ENCODE measurements at regions not wholly inside any gene's neighbourhood (a gene's known extent, or its start where the extent isn't known, plus 50 kb on each side); places are given as distances from the start of the nearest gene placed in this dataset.
A peak's percentile ranks its signal among the peaks of the same experiment; 100 is the strongest.

DNA sequence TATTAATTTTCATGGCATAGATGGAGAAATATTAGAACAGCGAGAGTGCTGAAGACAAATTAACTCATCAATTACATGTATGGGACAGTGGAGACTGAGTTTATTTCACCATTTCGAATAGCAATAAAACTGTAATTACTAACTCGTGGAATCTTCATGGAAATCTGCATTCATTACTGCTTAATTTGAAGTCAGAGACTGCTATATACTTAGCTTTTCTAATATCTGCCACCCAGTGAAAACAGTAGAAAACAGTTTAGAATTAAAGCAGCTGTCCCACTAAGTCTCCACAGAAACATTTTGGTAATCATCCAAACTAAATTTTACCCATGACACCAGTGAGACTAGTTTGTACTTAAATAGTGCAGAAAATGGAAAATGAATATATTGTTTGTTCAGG, 56.8 kb downstream of the IZUMO3 start:
- no peak for DNase-seq (ENCODE audit: low read depth)

DNA sequence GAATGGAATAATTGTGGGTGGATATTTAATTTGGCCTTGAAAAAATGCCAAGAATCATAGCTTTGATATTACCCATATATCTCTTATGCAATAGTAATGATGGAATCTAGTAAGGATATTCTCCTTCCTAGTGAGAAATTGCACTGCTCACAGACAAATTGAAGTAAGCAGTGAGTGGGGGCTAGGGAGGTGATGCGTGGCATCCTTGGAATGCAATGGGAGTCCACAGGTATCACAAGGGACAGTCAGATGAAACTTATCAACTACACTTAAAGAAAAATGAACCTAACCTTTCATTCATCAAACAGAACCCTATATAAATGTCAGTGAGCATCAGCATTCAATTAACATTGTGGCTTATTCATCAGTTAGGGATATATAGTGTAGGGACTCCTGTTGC, 57.8 kb downstream of the IZUMO3 start:
- no peak for DNase-seq (ENCODE audit: low read depth)

GRCh38 chr9:24487250-24487861, 58.3 kb downstream of the IZUMO3 start:
- no peak for DNase-seq (ENCODE audit: low read depth)

- DNase-seq (ENCODE audit: low read depth): no peak
Observed at GRCh38 chr9:24479361-24480059, 66.2 kb downstream of the IZUMO3 start.

DNA sequence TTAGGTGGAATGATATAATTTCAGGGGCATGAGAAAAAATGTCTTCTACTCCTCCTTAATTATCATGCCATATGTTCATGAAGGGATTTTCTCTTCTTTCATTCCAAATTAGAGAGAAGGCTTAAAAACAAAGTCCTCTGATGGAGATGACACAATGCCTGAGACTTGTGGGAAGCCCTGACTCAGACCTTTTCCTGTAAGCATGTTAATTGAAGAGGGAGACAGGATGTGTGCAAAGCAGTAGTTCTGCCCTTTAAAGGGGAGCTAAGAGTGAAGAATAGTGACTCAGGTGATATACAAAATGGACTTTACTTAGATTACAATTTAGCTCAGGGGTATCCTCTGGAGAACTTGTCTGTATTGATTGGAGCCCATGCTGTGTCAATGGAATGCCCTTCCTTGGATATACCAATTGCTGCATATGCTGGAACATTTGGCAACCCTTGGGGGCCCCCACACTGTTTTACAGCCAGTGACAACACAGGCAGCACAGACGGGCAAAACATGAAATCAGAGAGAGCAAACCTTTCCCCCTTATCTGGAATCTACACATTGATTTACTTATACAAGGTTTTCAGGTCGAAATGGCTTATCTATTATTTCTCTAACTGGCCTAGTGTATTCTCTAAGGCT, 81.3 kb downstream of the IZUMO3 start:
- peak; percentile 9 for DNase-seq (ENCODE audit: low read depth)

DNA sequence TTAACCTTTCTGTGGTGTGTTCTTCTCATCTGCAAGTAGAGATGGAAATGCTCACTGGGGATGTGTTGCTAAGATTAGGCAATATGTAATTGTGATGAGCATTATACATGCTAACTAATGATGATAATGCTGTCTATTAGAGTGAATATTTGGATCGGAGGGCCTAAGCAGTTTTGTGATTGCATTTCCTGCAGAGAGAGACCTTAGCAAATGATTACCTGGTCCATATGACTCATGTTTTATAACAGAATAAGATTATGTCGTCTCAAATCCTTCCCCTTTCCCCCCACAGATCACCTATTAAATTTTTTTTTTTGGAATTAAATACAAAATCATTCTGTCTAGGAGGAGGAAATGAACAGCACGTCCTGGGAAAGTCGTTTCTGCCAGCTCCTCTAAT, 82.7 kb downstream of the IZUMO3 start:
- no peak for DNase-seq (ENCODE audit: low read depth)

- no peak for DNase-seq (ENCODE audit: low read depth)
Observed at GRCh38 chr9:24460781-24461180, 84.9 kb downstream of the IZUMO3 start.

- no peak for DNase-seq (ENCODE audit: low read depth)
Observed at GRCh38 chr9:24459953-24460352, 85.7 kb downstream of the IZUMO3 start.

DNA sequence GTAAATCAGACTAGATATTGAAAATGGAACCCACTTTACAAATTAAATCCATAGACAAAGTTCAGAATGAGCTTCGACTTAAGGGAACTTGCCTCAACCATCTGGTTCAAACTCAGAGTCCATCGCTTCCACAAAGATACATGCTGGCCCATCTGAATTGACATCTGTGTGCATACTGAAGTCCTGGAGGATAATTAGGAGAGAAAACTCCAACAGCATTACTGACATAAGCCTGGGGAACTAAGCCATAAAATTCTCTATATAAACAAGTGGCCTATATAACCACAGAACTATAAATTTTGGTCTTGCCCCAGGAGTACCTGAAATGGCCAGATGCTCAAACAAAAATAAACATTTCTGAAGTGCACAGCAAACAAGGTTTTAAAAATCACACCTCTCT, 94.4 kb downstream of the IZUMO3 start:
- DNase-seq (ENCODE audit: low read depth): no peak

DNA sequence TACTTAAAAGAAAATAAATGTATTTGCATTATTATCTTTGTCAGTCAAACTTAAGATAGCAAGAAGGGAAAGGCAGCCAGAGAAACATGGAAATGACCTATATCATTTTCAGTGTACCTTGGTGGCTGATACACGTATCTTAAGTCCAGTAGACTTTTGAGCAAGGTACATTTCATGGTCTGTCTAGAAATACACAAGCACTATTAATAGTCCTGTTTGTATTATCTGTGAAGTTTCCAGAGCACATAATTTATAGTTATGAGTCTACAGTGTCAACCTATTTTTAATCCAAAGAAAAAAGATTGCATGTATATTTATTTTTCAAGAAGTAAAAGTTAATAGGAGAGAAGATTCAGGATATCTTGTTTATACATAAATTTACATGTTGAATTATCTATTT, 95.7 kb downstream of the IZUMO3 start:
- DNase-seq (ENCODE audit: low read depth): no peak

GRCh38 chr9:24439456-24439855, 106.2 kb downstream of the IZUMO3 start:
- DNase-seq (ENCODE audit: low read depth): no peak

GRCh38 chr9:24438876-24439275, 106.8 kb downstream of the IZUMO3 start:
- no peak for DNase-seq (ENCODE audit: low read depth)

- no peak for DNase-seq (ENCODE audit: low read depth)
Observed at GRCh38 chr9:24436761-24437160, 108.9 kb downstream of the IZUMO3 start.

GRCh38 chr9:24434183-24434582, 111.5 kb downstream of the IZUMO3 start:
- DNase-seq (ENCODE audit: low read depth): no peak

- no peak for DNase-seq (ENCODE audit: low read depth)
Observed at GRCh38 chr9:24416136-24416535, 129.6 kb downstream of the IZUMO3 start.

DNA sequence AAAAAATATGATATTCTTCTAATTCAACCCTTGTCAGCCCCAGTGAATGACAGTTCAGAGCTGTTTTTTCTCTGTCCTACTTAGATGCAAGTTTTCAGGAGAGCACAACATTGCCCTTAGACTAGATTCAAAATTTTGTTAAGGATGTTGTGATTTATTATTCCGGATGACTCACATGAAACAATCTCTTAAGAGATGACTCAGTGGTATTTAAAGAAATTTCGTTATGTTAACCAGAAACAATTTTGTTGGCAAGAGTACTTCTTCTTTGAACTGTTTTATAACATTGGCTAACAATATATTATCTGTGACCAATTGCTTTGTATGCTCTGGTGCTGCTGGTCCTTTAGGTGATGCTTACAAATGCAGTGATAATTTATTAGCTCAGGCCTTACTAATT, 132.0 kb downstream of the IZUMO3 start:
- DNase-seq (ENCODE audit: low read depth): no peak

GRCh38 chr9:24398466-24398865, 147.2 kb downstream of the IZUMO3 start:
- DNase-seq (ENCODE audit: low read depth): no peak

DNA sequence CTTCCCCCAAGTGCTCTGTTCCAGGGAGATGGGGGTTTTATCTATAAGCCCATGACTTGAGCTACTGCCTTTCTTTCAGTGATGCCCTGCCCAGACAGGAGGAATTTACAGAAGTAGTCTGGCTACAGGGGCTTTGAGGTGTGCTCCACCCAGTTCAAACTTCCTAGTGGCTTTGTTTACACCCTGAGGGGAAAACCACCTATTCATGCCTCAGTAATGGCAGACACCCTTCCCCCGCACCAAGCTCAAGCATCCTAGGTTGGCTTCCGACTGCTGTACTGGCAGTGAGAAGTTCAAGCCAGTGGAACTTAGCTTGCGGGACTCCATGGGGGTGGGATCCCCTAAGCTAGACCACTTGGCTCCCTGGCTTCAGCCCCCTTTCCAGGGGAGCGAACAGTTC, 154.6 kb downstream of the IZUMO3 start:
- no peak for DNase-seq (ENCODE audit: low read depth)

GRCh38 chr9:24385077-24385476, 160.6 kb downstream of the IZUMO3 start:
- no peak for DNase-seq (ENCODE audit: low read depth)

DNA sequence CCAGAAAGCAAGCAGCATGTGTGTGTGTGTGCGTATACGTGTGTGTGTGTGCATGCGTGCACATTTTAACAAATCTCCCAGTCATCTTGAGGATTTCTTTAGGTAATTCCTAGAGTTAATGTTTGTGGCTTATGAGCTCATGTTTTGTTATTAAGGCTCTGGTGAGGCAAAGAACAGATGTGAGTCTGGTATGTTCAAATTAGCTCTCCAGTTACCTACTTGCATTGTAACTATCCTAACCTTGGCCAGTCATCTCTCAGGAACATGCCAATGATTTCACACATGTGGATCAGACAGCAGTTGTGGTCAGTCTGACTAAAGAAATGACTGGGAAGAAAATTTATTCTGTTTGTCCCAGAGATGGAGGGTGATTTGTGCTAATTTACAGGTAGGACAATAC, 163.1 kb downstream of the IZUMO3 start:
- DNase-seq (ENCODE audit: low read depth): no peak

DNA sequence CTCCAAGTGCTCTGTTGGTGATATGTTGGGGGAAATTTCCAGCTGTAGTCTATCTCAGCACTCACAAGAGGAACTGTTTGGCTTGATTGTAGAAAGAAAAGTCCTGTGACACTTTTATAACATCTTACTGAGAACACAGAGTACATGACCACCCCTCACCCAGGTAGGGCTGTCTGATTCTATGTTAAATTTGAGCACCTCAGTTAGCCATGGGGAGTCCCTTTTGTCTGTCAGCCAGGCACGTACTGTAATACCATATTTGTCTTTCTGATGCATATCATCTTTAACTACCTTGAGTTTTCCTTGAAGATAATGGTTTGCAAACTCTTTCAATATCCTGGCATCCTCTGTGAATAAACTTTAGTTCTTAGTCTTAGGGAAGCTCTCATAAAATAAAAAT, 164.5 kb downstream of the IZUMO3 start:
- DNase-seq (ENCODE audit: low read depth): no peak

DNA sequence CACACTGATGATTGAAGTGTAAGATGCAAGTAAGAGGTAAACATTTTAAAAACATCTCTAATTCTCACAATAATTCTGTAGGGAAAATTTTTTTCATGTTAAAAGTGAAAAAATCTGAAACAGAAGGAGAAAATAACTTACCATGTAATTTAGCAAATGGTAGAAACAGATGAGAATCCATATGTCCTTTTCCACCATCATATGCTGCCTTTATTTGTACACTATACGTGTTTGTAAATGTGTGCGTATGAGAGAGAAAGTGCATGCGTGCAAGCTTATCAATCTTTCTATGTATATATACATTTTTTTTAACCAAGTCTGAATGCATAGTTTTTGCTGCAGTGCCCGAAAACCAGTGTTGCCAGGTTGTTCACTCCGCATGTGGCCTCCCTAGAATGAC, 186.7 kb downstream of the IZUMO3 start:
- DNase-seq (ENCODE audit: low read depth): no peak

- DNase-seq (ENCODE audit: low read depth): no peak
Observed at GRCh38 chr9:24351973-24352372, 193.7 kb downstream of the IZUMO3 start.

DNA sequence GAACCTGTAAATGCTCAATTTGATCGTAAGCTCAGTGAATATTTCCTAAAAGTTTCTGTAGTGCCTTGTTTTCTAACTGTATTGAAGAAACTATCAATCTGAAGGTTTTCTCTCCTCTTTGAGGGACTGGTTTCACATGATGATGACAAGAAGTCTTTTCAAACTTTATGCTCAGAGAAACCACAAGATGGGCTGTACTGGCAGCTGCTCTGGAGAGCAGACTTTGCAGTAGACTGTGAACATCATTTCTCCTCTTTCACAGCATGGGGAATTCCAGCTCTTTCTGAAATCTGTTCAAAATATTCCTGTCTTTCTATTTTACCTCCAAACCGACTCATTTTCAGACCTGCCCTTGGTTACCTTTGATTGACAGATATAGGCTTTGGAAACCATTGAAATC, 194.4 kb downstream of the IZUMO3 start:
- DNase-seq (ENCODE audit: low read depth): no peak
